HL-60 (cell line): ENCODE measurements at regions not wholly inside any gene's neighbourhood (a gene's known extent, or its start where the extent isn't known, plus 50 kb on each side); places are given as distances from the start of the nearest gene placed in this dataset.

Experiments
- DNase-seq, 2 experiments: peaks; one replicate each; pipeline ENCODE4 v3.0.0-alpha.2; 2010 to 2020; ENCODE audit warnings: low read depth in 1 of 2, low spot score in 1 of 2
- H3K27ac ChIP-seq: fragments of 250-450 bp; sonication (Bioruptor Pico); replicated peaks from 2 replicates; pipeline ENCODE4 v1.5.1; 2020; ENCODE audit warnings: mild to moderate bottlenecking, moderate library complexity
- H3K27me3 ChIP-seq: fragments of 250-450 bp; sonication (Bioruptor Pico); 2 replicates; pipeline ENCODE4 v1.5.1; 2021; ENCODE audit warnings: mild to moderate bottlenecking, moderate library complexity; ENCODE audit not compliant: insufficient read depth, poor library complexity, severe bottlenecking
- H3K4me3 ChIP-seq: replicated peaks from 2 replicates; pipeline ENCODE4 v1.5.1; 2011; ENCODE audit warnings: mild to moderate bottlenecking, control low read depth, low read length; ENCODE audit not compliant: insufficient read depth
- GABPA ChIP-seq: IDR thresholded peaks from 2 replicates; pipeline ENCODE4 v1.6.1; 2012; ENCODE audit warnings: low read depth
- POLR2AphosphoS5 ChIP-seq: IDR thresholded peaks from 2 replicates; pipeline ENCODE4 v1.6.1; 2012; ENCODE audit warnings: low read depth
- SPI1 ChIP-seq: IDR thresholded peaks from 2 replicates; pipeline ENCODE4 v1.6.1; 2012; ENCODE audit warnings: low read depth, mild to moderate bottlenecking, borderline replicate concordance
- TF ChIP-seq, protein P1 (sequence below): IDR thresholded peaks from one replicate; pipeline ENCODE4 v1.5.1; 2011; ENCODE audit warnings: low read length, control low read depth, inconsistent platforms; ENCODE audit not compliant: insufficient read depth
- TF ChIP-seq, protein P2 (sequence below): IDR thresholded peaks from 2 replicates; pipeline ENCODE4 v1.6.1; 2012; ENCODE audit warnings: low read depth; ENCODE audit not compliant: insufficient replicate concordance

DNA sequence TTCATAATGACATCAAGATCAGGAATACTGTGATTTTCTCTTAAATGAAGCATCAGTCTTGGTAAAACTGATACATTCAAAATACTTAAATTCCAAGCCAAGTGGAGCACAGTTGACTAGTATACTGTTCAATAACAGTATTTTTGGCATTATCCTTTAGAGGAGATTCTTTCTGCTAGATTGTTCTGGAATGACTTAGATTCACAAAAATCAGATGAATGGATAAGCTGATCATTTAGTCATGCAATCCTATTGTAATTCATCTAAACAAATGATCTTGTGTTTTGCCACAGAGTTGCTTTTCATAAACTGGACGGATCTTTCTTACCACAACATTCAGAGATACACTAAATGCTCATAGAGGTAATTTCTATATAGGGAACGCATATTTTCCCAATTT, 232.0 kb downstream of the CXXC4 start:
- no peaks in the 10 kb centered on the region for H3K27me3 ChIP-seq
- no peak overlapping the region for H3K27ac ChIP-seq
- no peak overlapping the region for H3K4me3 ChIP-seq
- TF ChIP-seq POLR2AphosphoS5 (no peak), SPI1 (no peak), GABPA (no peak)
- TF ChIP-seq, protein P1, sequence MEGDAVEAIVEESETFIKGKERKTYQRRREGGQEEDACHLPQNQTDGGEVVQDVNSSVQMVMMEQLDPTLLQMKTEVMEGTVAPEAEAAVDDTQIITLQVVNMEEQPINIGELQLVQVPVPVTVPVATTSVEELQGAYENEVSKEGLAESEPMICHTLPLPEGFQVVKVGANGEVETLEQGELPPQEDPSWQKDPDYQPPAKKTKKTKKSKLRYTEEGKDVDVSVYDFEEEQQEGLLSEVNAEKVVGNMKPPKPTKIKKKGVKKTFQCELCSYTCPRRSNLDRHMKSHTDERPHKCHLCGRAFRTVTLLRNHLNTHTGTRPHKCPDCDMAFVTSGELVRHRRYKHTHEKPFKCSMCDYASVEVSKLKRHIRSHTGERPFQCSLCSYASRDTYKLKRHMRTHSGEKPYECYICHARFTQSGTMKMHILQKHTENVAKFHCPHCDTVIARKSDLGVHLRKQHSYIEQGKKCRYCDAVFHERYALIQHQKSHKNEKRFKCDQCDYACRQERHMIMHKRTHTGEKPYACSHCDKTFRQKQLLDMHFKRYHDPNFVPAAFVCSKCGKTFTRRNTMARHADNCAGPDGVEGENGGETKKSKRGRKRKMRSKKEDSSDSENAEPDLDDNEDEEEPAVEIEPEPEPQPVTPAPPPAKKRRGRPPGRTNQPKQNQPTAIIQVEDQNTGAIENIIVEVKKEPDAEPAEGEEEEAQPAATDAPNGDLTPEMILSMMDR = no peak
- TF ChIP-seq, protein P2, sequence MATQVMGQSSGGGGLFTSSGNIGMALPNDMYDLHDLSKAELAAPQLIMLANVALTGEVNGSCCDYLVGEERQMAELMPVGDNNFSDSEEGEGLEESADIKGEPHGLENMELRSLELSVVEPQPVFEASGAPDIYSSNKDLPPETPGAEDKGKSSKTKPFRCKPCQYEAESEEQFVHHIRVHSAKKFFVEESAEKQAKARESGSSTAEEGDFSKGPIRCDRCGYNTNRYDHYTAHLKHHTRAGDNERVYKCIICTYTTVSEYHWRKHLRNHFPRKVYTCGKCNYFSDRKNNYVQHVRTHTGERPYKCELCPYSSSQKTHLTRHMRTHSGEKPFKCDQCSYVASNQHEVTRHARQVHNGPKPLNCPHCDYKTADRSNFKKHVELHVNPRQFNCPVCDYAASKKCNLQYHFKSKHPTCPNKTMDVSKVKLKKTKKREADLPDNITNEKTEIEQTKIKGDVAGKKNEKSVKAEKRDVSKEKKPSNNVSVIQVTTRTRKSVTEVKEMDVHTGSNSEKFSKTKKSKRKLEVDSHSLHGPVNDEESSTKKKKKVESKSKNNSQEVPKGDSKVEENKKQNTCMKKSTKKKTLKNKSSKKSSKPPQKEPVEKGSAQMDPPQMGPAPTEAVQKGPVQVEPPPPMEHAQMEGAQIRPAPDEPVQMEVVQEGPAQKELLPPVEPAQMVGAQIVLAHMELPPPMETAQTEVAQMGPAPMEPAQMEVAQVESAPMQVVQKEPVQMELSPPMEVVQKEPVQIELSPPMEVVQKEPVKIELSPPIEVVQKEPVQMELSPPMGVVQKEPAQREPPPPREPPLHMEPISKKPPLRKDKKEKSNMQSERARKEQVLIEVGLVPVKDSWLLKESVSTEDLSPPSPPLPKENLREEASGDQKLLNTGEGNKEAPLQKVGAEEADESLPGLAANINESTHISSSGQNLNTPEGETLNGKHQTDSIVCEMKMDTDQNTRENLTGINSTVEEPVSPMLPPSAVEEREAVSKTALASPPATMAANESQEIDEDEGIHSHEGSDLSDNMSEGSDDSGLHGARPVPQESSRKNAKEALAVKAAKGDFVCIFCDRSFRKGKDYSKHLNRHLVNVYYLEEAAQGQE = no peak
- DNase-seq = no peak

DNA sequence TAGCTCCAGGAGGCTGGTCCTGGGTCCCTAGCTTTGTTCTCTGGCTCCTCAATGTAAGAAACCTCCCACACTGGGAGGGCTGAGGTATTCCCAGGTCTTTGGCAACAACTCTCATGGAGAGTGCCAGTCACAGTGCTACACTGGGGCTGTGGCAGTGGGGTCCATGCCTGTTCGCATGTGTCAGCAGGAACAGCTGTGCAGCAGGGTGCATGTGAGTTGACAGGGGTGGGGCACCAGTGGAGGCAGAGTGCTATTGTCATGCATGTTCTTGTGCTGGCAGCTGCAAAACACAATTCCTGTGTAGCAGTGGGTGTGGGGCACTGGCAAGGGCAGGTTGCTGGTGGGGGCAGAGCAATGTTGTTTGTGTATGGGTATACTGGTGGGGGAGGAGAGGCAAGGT, 246.0 kb downstream of the CXXC4 start:
- no peak overlapping the region for H3K27ac ChIP-seq

DNA sequence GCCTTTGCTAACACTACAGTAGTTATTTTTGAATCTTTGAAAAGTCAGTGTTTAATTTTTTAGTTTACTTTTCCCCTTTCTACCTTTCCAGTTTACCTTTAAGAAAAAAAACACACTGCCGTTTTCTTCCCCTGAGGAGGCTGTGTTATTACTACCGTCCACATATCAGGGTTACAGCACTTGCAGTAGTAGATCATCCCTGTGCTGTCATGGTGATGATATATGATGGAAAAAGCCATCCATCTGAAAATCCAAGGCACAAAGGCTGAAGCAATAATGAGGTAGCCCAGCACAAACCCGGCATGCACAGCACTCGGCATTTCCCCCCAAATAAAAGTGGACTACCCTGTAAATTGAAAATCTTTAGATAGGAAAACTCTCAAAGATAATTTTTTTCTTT, 258.7 kb downstream of the CXXC4 start:
- no peaks in the 10 kb centered on the region for H3K27me3 ChIP-seq
- H3K27ac ChIP-seq = no peak overlapping the region
- no peak for DNase-seq
- no peak overlapping the region for H3K4me3 ChIP-seq
- no peak for TF ChIP-seq SPI1

More for the DNA sequence above, 246.0 kb downstream of the CXXC4 start:
- H3K27me3 ChIP-seq = no peaks in the 10 kb centered on the region
- no peak for DNase-seq
- H3K4me3 ChIP-seq = no peak overlapping the region
- TF ChIP-seq, protein P1 = no peak
- no peak for TF ChIP-seq SPI1
- TF ChIP-seq POLR2AphosphoS5 = no peak
- TF ChIP-seq GABPA = no peak
- TF ChIP-seq, protein P2 = no peak

DNA sequence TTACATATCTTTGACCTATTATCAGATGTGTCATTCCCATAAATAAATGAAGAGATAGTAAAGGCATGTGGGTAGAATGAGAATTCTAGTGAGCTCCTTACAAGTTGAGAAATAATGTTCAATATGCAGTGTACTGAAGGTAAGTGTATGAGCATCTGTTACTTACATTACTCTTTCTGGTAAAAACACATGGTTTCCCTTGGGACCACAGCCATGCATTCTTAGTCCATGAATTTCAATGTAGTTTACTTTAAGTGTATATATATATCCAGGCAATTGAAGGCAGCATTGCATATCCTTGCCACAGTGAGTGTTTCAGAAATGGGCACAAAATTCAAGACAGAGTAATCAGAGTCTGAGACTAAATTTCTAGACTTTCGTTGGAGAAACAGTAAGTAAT, 277.2 kb downstream of the CXXC4 start:
- TF ChIP-seq SPI1 (no peak), GABPA (no peak), POLR2AphosphoS5 (no peak)
- TF ChIP-seq, protein P2 = no peak
- TF ChIP-seq, protein P1 = no peak
- H3K4me3 ChIP-seq = no peak overlapping the region
- H3K27me3 ChIP-seq = no peaks in the 10 kb centered on the region
- no peak for DNase-seq
- H3K27ac ChIP-seq = no peak overlapping the region
